SK-N-SH treated with all-trans-retinoic acid at 6 μM for 48 hours (cell line): ENCODE measurements at regions not wholly inside any gene's neighbourhood (a gene's known extent, or its start where the extent isn't known, plus 50 kb on each side); places are given as distances from the start of the nearest gene placed in this dataset.

Experiments
- ATAC-seq: fragments of 200-7000 bp; cut with Tn5 transposase; 3 replicates; pipeline ENCODE4 v1.9.1; 2020; ENCODE audit warnings: mild to moderate bottlenecking, moderate library complexity
- ARNTL ChIP-seq: fragments of 450-650 bp; formaldehyde crosslinking; IDR thresholded peaks from 2 replicates; pipeline ENCODE4 v1.5.0; 2020; ENCODE audit warnings: low read depth, mild to moderate bottlenecking, moderate library complexity, borderline replicate concordance
- BACH2 ChIP-seq: fragments of 250-450 bp; sonication (Bioruptor Pico); IDR thresholded peaks from 2 replicates; pipeline ENCODE4 v1.9.0; 2021; ENCODE audit warnings: mild to moderate bottlenecking, borderline replicate concordance
- CSDC2 ChIP-seq: fragments of 250-450 bp; sonication (Bioruptor Pico); IDR thresholded peaks from 2 replicates; pipeline ENCODE4 v1.5.0; 2020; ENCODE audit warnings: mild to moderate bottlenecking, moderate library complexity
- ESRRG ChIP-seq: fragments of 250-450 bp; sonication (Bioruptor Pico); IDR thresholded peaks from 2 replicates; pipeline ENCODE4 v1.6.1; 2021; ENCODE audit warnings: mild to moderate bottlenecking
- GLIS3 ChIP-seq: fragments of 250-450 bp; sonication (Bioruptor Pico); IDR thresholded peaks from 2 replicates; pipeline ENCODE4 v1.5.0; 2020; ENCODE audit warnings: mild to moderate bottlenecking, moderate library complexity
- ISL1 ChIP-seq: fragments of 250-450 bp; sonication (Bioruptor Pico); IDR thresholded peaks from 2 replicates; pipeline ENCODE4 v2.1.2; 2022; ENCODE audit warnings: mild to moderate bottlenecking, moderate library complexity
- OSR1 ChIP-seq: fragments of 250-450 bp; sonication (Bioruptor Pico); IDR thresholded peaks from 2 replicates; pipeline ENCODE4 v1.8.0; 2022; ENCODE audit warnings: moderate library complexity, mild to moderate bottlenecking, inconsistent platforms
- RARB ChIP-seq: fragments of 250-450 bp; sonication (Bioruptor Pico); IDR thresholded peaks from 2 replicates; pipeline ENCODE4 v1.8.0; 2021; ENCODE audit warnings: mild to moderate bottlenecking, moderate library complexity
- SNAI2 ChIP-seq: fragments of 250-450 bp; sonication (Bioruptor Pico); IDR thresholded peaks from 2 replicates; pipeline ENCODE4 v1.5.0; 2020; ENCODE audit warnings: mild to moderate bottlenecking, moderate library complexity
- TCF4 ChIP-seq: fragments of 250-450 bp; sonication (Bioruptor Pico); IDR thresholded peaks from 2 replicates; pipeline ENCODE4 v1.8.0; 2021; ENCODE audit warnings: mild to moderate bottlenecking, moderate library complexity, borderline replicate concordance
- TOX ChIP-seq: fragments of 250-450 bp; sonication (Bioruptor Pico); IDR thresholded peaks from 2 replicates; pipeline ENCODE4 v1.8.0; 2021; ENCODE audit warnings: mild to moderate bottlenecking, moderate library complexity, borderline replicate concordance
- ZC3H10 ChIP-seq: fragments of 250-450 bp; sonication (Bioruptor Pico); IDR thresholded peaks from 2 replicates; pipeline ENCODE4 v1.5.1; 2021; ENCODE audit warnings: mild to moderate bottlenecking, moderate library complexity
- ZFP30 ChIP-seq: fragments of 450-650 bp; formaldehyde crosslinking; IDR thresholded peaks from 2 replicates; pipeline ENCODE4 v1.5.0; 2022; ENCODE audit warnings: mild to moderate bottlenecking, moderate library complexity
- ZNF565 ChIP-seq: fragments of 450-650 bp; formaldehyde crosslinking; conservative IDR thresholded peaks from 2 replicates; pipeline ENCODE4 v1.5.0; 2020; ENCODE audit warnings: low read depth, mild to moderate bottlenecking, moderate library complexity
- ZNF70 ChIP-seq: fragments of 450-650 bp; formaldehyde crosslinking; IDR thresholded peaks from 2 replicates; pipeline ENCODE4 v1.5.0; 2020; ENCODE audit warnings: mild to moderate bottlenecking, moderate library complexity
- ZNF8 ChIP-seq: fragments of 450-650 bp; formaldehyde crosslinking; IDR thresholded peaks from 2 replicates; pipeline ENCODE4 v1.5.0; 2020; ENCODE audit warnings: mild to moderate bottlenecking, moderate library complexity
- TF ChIP-seq, protein P1 (sequence below): fragments of 250-450 bp; sonication (Bioruptor Pico); IDR thresholded peaks from 2 replicates; pipeline ENCODE4 v1.5.0; 2020; ENCODE audit warnings: mild to moderate bottlenecking, moderate library complexity
- TF ChIP-seq, protein P2 (sequence below): fragments of 250-450 bp; sonication (Bioruptor Pico); IDR thresholded peaks from 2 replicates; pipeline ENCODE4 v1.8.0; 2020; ENCODE audit warnings: mild to moderate bottlenecking, moderate library complexity, borderline replicate concordance

DNA sequence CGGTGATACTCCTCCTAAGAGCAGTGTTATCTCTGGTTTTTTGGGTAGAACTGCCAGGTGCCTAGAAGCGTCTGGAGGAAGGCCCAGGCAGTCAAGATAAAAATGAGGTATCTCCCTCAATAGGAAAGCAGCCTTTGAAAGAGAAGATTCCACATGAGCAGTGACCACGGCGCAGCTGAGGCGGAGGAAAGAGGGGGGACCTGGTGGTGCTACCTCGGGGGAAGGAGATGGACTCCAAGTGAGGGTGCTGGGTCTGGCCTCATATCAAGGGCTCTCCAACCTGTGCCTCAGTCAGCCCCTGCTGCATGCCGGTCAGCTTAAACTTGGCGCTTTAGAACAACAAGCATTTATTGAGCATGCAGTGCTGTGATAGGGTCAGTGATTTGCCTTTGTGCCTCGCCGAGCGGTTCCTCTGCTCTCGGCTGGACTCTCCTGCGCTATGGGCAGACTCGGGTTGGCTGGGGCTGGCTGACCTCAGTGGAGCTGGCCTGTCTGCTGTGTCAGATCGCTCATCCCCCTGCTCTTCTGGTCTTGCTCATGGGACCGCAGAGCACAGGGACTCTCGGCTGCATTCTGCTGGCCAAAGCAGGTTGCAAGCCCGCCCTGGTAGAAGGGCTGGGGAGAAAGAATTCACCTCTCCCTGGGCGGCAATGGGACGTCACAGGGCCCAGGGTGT lies 121.1 kb upstream of the IRX4 start:
- ATAC-seq, result no peak
- TF ChIP-seq ZFP30 (CRISPR knock-in tag) (no peak), BACH2 (CRISPR knock-in tag) (no peak), ESRRG (CRISPR knock-in tag) (no peak), CSDC2 (CRISPR knock-in tag) (no peak)
- TF ChIP-seq, all 23 proteins: peak for 0

DNA sequence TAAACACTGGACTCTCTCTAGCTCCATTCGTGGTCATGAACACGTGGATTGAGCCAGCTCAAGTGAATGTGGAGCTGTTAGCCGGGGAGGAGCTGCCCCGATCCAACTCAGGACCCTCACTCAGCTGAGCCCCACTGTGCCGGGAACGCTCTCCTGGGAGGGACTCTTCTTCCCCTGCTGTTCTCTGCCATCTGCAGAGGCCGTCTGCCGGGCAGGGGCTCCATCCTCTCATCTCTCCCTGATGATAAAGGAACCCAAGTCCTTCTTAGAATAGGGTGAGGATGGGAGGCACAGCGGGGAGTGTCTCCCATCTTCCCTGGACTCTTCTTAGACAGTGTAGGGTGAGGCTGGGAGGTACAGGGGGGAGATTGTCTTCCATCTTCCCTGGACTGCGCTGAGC lies 120.5 kb upstream of the IRX4 start:
- TF ChIP-seq ARNTL (CRISPR knock-in tag) (no peak), SNAI2 (CRISPR knock-in tag) (no peak), TCF4 (CRISPR knock-in tag) (no peak), TOX (CRISPR knock-in tag) (no peak), RARB (CRISPR knock-in tag) (no peak)

DNA sequence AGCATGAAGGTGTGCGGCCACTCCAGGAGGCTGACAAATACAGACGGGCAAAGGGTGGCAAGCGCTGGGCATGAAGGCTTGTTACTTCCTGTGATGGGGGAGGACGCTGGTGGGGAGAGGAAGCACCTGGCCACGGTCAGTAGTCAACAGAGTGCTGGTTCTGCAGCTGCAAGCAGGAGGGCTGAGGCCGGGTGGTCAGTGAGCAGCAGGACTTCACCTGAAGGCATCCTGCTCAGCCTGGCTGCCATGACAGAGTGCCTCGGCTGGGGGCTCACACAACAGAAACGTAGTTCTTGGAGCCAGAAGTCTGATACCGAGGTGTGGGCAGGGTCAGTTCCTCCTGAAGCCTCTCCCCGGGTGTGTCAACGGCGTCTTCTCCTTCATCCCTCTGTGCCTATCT lies 118.6 kb upstream of the IRX4 start:
- TF ChIP-seq, protein P1, sequence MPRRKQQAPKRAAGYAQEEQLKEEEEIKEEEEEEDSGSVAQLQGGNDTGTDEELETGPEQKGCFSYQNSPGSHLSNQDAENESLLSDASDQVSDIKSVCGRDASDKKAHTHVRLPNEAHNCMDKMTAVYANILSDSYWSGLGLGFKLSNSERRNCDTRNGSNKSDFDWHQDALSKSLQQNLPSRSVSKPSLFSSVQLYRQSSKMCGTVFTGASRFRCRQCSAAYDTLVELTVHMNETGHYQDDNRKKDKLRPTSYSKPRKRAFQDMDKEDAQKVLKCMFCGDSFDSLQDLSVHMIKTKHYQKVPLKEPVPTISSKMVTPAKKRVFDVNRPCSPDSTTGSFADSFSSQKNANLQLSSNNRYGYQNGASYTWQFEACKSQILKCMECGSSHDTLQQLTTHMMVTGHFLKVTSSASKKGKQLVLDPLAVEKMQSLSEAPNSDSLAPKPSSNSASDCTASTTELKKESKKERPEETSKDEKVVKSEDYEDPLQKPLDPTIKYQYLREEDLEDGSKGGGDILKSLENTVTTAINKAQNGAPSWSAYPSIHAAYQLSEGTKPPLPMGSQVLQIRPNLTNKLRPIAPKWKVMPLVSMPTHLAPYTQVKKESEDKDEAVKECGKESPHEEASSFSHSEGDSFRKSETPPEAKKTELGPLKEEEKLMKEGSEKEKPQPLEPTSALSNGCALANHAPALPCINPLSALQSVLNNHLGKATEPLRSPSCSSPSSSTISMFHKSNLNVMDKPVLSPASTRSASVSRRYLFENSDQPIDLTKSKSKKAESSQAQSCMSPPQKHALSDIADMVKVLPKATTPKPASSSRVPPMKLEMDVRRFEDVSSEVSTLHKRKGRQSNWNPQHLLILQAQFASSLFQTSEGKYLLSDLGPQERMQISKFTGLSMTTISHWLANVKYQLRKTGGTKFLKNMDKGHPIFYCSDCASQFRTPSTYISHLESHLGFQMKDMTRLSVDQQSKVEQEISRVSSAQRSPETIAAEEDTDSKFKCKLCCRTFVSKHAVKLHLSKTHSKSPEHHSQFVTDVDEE (CRISPR knock-in tag), result no peak
- TF ChIP-seq ZNF70 (CRISPR knock-in tag) (no peak), ZNF565 (CRISPR knock-in tag) (no peak), ZC3H10 (CRISPR knock-in tag) (no peak), ESRRG (CRISPR knock-in tag) (no peak), ISL1 (CRISPR knock-in tag) (no peak), RARB (CRISPR knock-in tag) (no peak), TOX (CRISPR knock-in tag) (no peak), ARNTL (CRISPR knock-in tag) (no peak)
- no peak for ATAC-seq

More for the DNA sequence above, 120.5 kb upstream of the IRX4 start:
- ATAC-seq, result no peak

DNA sequence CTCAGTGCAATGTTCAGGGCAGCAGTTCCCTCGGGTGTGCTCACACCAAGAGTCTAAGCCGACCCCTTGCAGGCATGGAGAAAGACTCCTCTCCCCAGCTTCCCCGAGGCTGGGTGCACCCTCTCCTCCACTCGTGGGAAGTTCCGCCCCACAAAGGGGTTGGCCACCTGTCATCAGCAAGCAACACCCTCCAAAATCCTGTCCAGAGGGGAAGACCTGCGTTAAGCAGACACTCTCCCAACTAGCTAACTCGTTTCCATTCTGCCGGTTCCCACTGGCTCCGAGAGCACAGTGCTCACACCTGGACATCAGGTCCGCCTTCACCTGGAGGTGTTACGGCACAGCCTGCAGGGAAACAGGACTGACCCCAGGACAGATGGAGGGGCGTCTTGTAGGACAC lies 117.9 kb upstream of the IRX4 start:
- no peak for TF ChIP-seq ZNF8
- TF ChIP-seq TOX (CRISPR knock-in tag), result no peak
- TF ChIP-seq ZC3H10 (CRISPR knock-in tag), result no peak
- no peak for TF ChIP-seq GLIS3 (CRISPR knock-in tag)
- TF ChIP-seq CSDC2 (CRISPR knock-in tag), result no peak
- ATAC-seq, result no peak

DNA sequence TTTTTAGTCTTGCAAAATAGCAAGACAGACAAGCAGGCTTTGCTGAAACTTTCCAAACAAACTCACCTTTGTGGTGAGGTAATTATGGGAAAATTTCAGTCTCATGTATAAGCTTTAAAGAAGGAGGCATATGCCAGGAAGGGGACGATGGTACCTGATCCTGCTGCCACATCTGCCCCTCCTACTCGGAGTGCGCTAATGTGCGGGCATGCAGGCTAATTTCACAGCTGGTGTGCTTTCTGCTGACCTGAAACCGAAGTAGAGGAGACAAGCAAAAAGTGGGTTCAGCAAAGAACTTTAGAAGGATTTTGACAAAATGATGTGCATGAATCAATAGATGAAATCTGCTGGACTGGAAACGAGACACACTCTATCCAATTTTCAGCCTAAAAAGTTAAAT lies 117.1 kb upstream of the IRX4 start:
- TF ChIP-seq, protein P1 (CRISPR knock-in tag), result no peak
- TF ChIP-seq TCF4 (CRISPR knock-in tag) (no peak), ZFP30 (CRISPR knock-in tag) (no peak), GLIS3 (CRISPR knock-in tag) (no peak), BACH2 (CRISPR knock-in tag) (no peak), ZC3H10 (CRISPR knock-in tag) (no peak), ARNTL (CRISPR knock-in tag) (no peak), OSR1 (CRISPR knock-in tag) (no peak), ZNF565 (CRISPR knock-in tag) (no peak), CSDC2 (CRISPR knock-in tag) (no peak), ZNF8 (no peak), SNAI2 (CRISPR knock-in tag) (no peak), ISL1 (CRISPR knock-in tag) (no peak)
- TF ChIP-seq, protein P2, sequence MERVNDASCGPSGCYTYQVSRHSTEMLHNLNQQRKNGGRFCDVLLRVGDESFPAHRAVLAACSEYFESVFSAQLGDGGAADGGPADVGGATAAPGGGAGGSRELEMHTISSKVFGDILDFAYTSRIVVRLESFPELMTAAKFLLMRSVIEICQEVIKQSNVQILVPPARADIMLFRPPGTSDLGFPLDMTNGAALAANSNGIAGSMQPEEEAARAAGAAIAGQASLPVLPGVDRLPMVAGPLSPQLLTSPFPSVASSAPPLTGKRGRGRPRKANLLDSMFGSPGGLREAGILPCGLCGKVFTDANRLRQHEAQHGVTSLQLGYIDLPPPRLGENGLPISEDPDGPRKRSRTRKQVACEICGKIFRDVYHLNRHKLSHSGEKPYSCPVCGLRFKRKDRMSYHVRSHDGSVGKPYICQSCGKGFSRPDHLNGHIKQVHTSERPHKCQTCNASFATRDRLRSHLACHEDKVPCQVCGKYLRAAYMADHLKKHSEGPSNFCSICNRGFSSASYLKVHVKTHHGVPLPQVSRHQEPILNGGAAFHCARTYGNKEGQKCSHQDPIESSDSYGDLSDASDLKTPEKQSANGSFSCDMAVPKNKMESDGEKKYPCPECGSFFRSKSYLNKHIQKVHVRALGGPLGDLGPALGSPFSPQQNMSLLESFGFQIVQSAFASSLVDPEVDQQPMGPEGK (CRISPR knock-in tag), result no peak
- ATAC-seq, result no peak
